PC-9 (cell line): ENCODE measurements at regions not wholly inside any gene's neighbourhood (a gene's known extent, or its start where the extent isn't known, plus 50 kb on each side); places are given as distances from the start of the nearest gene placed in this dataset.

ENCODE experiments used
- EZH2 ChIP-seq: fragments of 200-600 bp; sonication (generic); IDR thresholded peaks from 2 replicates; pipeline ENCODE4 v1.8.0; 2017; ENCODE audit warnings: antibody characterized with exemption, low read depth
- TF ChIP-seq, protein P1 (sequence below): fragments of 200-600 bp; sonication (generic); conservative IDR thresholded peaks from 2 replicates; pipeline ENCODE4 v1.6.1; 2017; ENCODE audit warnings: mixed run types, antibody characterized with exemption, mild to moderate bottlenecking, moderate library complexity

DNA sequence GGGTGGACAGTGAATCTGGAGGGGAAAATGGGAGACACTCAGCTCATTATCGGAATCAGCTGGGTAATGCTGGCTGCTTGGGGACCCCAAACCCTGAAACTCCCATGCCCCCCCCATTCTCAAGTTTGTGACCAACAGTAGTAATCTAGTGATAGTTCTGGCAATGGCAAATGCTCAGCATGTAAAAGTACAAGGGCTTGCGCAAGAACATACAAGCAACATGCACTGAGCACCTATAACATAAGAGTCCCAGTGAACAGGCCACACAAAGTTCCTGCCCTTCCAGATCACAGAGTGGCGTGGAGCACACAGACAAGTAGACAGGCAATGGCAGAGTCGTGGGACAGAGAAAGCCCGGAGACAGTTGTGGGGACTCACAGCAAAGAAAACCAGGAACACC, 407.9 kb downstream of the MED13L start:
- TF ChIP-seq, protein P1, sequence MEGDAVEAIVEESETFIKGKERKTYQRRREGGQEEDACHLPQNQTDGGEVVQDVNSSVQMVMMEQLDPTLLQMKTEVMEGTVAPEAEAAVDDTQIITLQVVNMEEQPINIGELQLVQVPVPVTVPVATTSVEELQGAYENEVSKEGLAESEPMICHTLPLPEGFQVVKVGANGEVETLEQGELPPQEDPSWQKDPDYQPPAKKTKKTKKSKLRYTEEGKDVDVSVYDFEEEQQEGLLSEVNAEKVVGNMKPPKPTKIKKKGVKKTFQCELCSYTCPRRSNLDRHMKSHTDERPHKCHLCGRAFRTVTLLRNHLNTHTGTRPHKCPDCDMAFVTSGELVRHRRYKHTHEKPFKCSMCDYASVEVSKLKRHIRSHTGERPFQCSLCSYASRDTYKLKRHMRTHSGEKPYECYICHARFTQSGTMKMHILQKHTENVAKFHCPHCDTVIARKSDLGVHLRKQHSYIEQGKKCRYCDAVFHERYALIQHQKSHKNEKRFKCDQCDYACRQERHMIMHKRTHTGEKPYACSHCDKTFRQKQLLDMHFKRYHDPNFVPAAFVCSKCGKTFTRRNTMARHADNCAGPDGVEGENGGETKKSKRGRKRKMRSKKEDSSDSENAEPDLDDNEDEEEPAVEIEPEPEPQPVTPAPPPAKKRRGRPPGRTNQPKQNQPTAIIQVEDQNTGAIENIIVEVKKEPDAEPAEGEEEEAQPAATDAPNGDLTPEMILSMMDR = no peak
- no peak for TF ChIP-seq EZH2
